Left lung (tissue), 4 donors: ENCODE measurements at regions not wholly inside any gene's neighbourhood (a gene's known extent, or its start where the extent isn't known, plus 50 kb on each side); places are given as distances from the start of the nearest gene placed in this dataset.

Source experiments
- ATAC-seq: fragments of 200-7000 bp; cut with Tn5 transposase; one replicate; pipeline ENCODE4 v1.9.1; 2020; ENCODE audit warnings: moderate library complexity
- DNase-seq, 4 donors: peaks; one replicate each; pipeline ENCODE4 v3.0.0-alpha.2; 2013 to 2020
- H3K27ac ChIP-seq, 2 donors: fragments of 200-600 bp; sonication (generic) in 1 of 2; one replicate each; pipeline versions ENCODE4 v1.5.0 to v1.8.0; 2020 to 2021
- H3K27me3 ChIP-seq, 2 donors: fragments of 200-600 bp; sonication (generic) in 1 of 2; one replicate each; pipeline versions ENCODE4 v1.5.0 to v1.8.0; 2020 to 2021
- H3K36me3 ChIP-seq, 2 donors: fragments of 200-600 bp; sonication (generic) in 1 of 2; one replicate each; pipeline versions ENCODE4 v1.5.0 to v1.8.0; 2020 to 2021
- H3K4me1 ChIP-seq, 2 donors: fragments of 200-600 bp; one replicate each; pipeline ENCODE4 v1.8.0; 2021
- H3K4me3 ChIP-seq, 2 donors: fragments of 200-600 bp; sonication (generic) in 1 of 2; one replicate each; pipeline versions ENCODE4 v1.5.0 to v1.8.0; 2020 to 2021; ENCODE audit warnings: mild to moderate bottlenecking in 1 of 2
- H3K9me3 ChIP-seq, 2 donors: fragments of 200-600 bp; sonication (generic) in 1 of 2; one replicate each; pipeline versions ENCODE4 v1.5.0 to v1.8.0; 2020 to 2021
- CTCF ChIP-seq, 2 donors: fragments of 200-600 bp; sonication (generic) in 1 of 2; IDR thresholded peaks; one replicate each; pipeline versions ENCODE4 v1.5.0 to v1.8.0; 2021; ENCODE audit warnings: antibody characterized with exemption in 2 of 2
- intact Hi-C, 2 donors: fragments of 100-400 bp; cut with DNase I; formaldehyde crosslinking; loops; one replicate each; pipeline versions ENCODE4 v1.11.2 to v1.14.2; 2022
- donor health status: DM: no; HTN: yes; CAD: no.
- donor health status: DM: no; HTN: no; CAD: no.

- no peak for TF ChIP-seq CTCF (IDR thresholded peaks at IDR 0.05)
- Histone ChIP-seq H3K36me3 (no peaks in the 10 kb centered on the region), H3K9me3 (peaks cover 0 to 2% of the 10 kb centered on the region in 2 donors), H3K27ac (no peak overlapping the region), H3K4me3 (no peak overlapping the region), H3K4me1 (no peaks in the 10 kb centered on the region), H3K27me3 (no peaks in the 10 kb centered on the region)
- intact Hi-C loops = no loop called here
- no peak for ATAC-seq
- no peak for DNase-seq
Observed at GRCh38 chr1:223472057-223472456, 78.8 kb downstream of the CCDC185 start.

GRCh38 chr1:223473601-223474344 is 80.6 kb downstream of the CCDC185 start:
- no peaks in the 10 kb centered on the region for H3K27me3 ChIP-seq
- no peak for ATAC-seq
- TF ChIP-seq CTCF (IDR thresholded peaks at IDR 0.05) = no peak

GRCh38 chr1:223474804-223475203 is 81.6 kb downstream of the CCDC185 start:
- no peaks in the 10 kb centered on the region for H3K36me3 ChIP-seq
- DNase-seq (no peak), ATAC-seq (no peak)

More at GRCh38 chr1:223473601-223474344, 80.6 kb downstream of the CCDC185 start:
- Histone ChIP-seq H3K4me3 (no peak overlapping the region), H3K4me1 (no peaks in the 10 kb centered on the region), H3K27ac (no peak overlapping the region), H3K9me3 (peaks cover 0 to 2% of the 10 kb centered on the region in 2 donors), H3K36me3 (no peaks in the 10 kb centered on the region)
- DNase-seq = no peak
- intact Hi-C loops = no loop called here

GRCh38 chr1:223477456-223477855 is 84.2 kb downstream of the CCDC185 start:
- peaks cover 0 to 8% of the 10 kb centered on the region in 2 donors for H3K4me1 ChIP-seq
- no peak for TF ChIP-seq CTCF (IDR thresholded peaks at IDR 0.05)
- H3K27me3 ChIP-seq = peaks cover 0 to 15% of the 10 kb centered on the region in 2 donors
- H3K27ac ChIP-seq = no peak overlapping the region
- no peak overlapping the region for H3K4me3 ChIP-seq
- intact Hi-C loops = no loop called here
- H3K36me3 ChIP-seq = no peaks in the 10 kb centered on the region
- H3K9me3 ChIP-seq = no peaks in the 10 kb centered on the region
- no peak for DNase-seq
- no peak for ATAC-seq

More at GRCh38 chr1:223474804-223475203, 81.6 kb downstream of the CCDC185 start:
- Histone ChIP-seq H3K9me3 (peaks cover 0 to 2% of the 10 kb centered on the region in 2 donors), H3K4me1 (peaks cover 0 to 4% of the 10 kb centered on the region in 2 donors), H3K27me3 (peaks cover 0 to 7% of the 10 kb centered on the region in 2 donors), H3K4me3 (no peak overlapping the region), H3K27ac (no peak overlapping the region)
- intact Hi-C loops = no loop called here
- TF ChIP-seq CTCF (IDR thresholded peaks at IDR 0.05) = no peak

GRCh38 chr1:223478606-223479005 is 85.4 kb downstream of the CCDC185 start:
- intact Hi-C loops = no loop called here
- Histone ChIP-seq H3K27me3 (peaks cover 0 to 15% of the 10 kb centered on the region in 2 donors), H3K27ac (no peak overlapping the region), H3K36me3 (no peaks in the 10 kb centered on the region), H3K9me3 (no peaks in the 10 kb centered on the region), H3K4me1 (peaks cover 0 to 8% of the 10 kb centered on the region in 2 donors), H3K4me3 (no peak overlapping the region)
- ATAC-seq = no peak
- no peak for DNase-seq
- TF ChIP-seq CTCF (IDR thresholded peaks at IDR 0.05) = no peak
